GM13976 (cell line): ENCODE measurements at regions not wholly inside any gene's neighbourhood (a gene's known extent, or its start where the extent isn't known, plus 50 kb on each side); places are given as distances from the start of the nearest gene placed in this dataset.

ENCODE experiments used
- DNase-seq: peaks from one replicate; pipeline ENCODE4 v3.0.0; 2012; ENCODE audit warnings: low spot score
- CTCF ChIP-seq: IDR thresholded peaks from 2 replicates; pipeline ENCODE4 v1.5.1; 2012; ENCODE audit warnings: borderline replicate concordance, mild to moderate bottlenecking; ENCODE audit not compliant: insufficient read depth; ENCODE audit errors: extremely low read depth, missing control alignments, control extremely low read depth
- in situ Hi-C: fragments of 300-500 bp; cut with MboI; formaldehyde crosslinking; loops from one replicate; pipeline ENCODE4 v1.12.0; 2022; ENCODE audit warnings: low sequenced_read_pairs, mixed read lengths, inconsistent platforms; ENCODE audit not compliant: unreplicated experiment

DNA sequence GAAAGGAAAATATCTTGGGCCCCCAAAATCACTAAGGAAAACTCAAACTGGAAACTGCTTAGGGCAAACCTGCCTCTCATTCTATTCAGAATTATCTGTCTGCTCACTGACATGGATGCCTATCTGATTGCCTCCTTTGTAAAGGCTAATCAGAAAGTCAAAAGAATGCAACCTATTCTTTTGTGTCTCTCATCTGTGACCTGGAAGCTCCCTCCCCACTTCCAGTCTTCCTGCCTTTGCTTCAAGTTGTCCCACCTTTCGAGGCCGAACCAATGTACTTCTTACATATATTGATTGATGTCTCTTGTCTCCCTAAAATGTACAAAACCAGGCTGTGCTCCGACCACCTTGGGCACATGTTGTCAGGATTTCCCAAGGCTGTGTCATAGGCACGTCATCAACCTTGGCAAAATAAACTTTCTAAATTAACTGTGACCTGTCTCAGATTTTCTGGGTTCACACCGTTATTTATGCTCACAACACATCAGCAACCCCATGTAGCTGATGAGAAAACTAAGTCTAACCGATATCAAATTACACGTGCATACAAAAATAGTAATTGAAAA, 302.3 kb upstream of the NRIP1 start:
- TF ChIP-seq CTCF: no peak
- no peak for DNase-seq
- in situ Hi-C loops: no loop called here

DNA sequence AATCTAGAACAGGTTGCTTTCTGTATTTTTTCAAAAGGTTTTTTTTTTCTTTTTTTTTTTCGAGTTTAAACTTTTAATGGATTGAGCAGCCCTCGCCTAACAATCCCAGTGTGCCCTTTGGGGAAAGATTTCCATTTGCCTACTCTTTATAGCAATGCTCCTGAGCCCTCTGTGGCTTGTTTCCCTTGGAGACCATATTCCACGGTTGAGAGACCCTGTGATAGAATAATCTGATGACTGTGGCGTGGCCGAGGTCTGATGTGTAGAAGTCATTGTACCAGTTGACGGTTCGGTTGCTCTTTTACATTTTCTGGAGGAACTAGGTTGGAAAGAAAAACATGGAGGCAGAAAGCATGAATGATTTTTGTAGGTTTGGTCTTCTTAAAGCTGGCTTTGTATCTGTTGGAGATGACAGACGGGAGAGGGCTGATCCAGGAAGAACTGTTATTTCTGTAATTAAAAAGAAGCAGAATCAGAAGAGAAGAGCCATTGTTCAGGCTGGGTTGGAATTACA, 305.7 kb upstream of the NRIP1 start:
- no peak for TF ChIP-seq CTCF
- in situ Hi-C loops: no loop called here
- DNase-seq: no peak

DNA sequence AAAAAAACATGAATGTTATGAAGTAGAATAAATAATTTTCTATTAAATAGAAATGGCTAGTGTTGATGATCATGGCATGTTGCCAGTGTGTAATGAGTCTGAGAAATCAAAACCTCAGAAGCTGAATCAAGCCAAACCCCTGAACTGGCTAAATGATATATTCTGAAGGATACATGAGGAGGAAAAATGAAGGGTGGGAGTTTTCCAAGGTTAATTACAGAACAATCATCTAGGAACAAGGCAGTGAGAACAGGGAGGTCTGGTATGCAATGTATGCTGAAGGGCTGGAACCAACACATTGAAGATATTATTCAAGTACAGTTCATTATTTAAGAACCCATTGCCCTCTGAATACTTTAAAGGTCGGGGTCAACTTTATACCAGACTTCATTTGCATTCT, 309.1 kb upstream of the NRIP1 start:
- DNase-seq: no peak
- in situ Hi-C loops: no loop called here
- TF ChIP-seq CTCF: no peak

DNA sequence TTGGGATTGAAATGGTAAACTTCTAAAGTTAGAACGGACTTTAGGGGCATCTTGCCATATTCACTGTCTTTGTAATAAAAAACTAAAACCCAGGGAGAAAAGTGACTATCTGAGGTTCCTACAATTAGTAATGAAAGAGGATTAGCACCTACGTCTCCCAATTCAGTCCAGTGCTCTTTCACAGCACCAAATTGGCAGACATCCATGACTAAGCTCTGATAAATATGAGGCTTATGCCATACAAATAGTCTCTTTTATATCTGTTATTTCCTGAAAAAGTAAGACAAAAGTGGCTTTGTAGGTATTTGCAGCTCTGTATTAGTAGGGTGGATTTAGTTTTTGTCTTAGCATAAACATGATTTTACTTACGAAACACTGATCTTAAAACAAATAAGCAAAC, 315.0 kb upstream of the NRIP1 start:
- in situ Hi-C loops: no loop called here
- no peak for TF ChIP-seq CTCF
- no peak for DNase-seq

- in situ Hi-C loops: no loop called here
- no peak for TF ChIP-seq CTCF
- DNase-seq: no peak
Observed at GRCh38 chr21:15383588-15383987, 318.8 kb upstream of the NRIP1 start.

- no peak for TF ChIP-seq CTCF
- in situ Hi-C loops: no loop called here
- DNase-seq: no peak
Observed at GRCh38 chr21:15390049-15390448, 325.2 kb upstream of the NRIP1 start.
